GM21515 (cell line): ENCODE measurements at regions not wholly inside any gene's neighbourhood (a gene's known extent, or its start where the extent isn't known, plus 50 kb on each side); places are given as distances from the start of the nearest gene placed in this dataset.
"Not testable (repeated sequence)": the region's sequence is repeated elsewhere in the genome, so short reads cannot be mapped to it uniquely, and the experiment has no call there.

ENCODE experiments used
- ATAC-seq: cut with Tn5 transposase; IDR thresholded peaks from one replicate; pipeline ENCODE4 v1.9.1; 2021; ENCODE audit not compliant: unreplicated experiment

- no peak for ATAC-seq
These were observed 558.2 kb upstream of the SALL3 start for GRCh38 chr18:78421392-78421791.

GRCh38 chr18:78422336-78422735 lies 557.3 kb upstream of the SALL3 start:
- ATAC-seq: no peak

GRCh38 chr18:78423811-78424210 lies 555.8 kb upstream of the SALL3 start:
- ATAC-seq: no peak

GRCh38 chr18:78424403-78425018 lies 555.1 kb upstream of the SALL3 start:
- ATAC-seq: no peak

GRCh38 chr18:78425019-78425412 lies 554.6 kb upstream of the SALL3 start:
- no peak for ATAC-seq

- ATAC-seq: no peak
These were observed 552.5 kb upstream of the SALL3 start for GRCh38 chr18:78427081-78427480.

GRCh38 chr18:78429127-78430108 lies 550.2 kb upstream of the SALL3 start:
- ATAC-seq: no peak

- ATAC-seq: no peak
These were observed 549.4 kb upstream of the SALL3 start for GRCh38 chr18:78430131-78430758.

GRCh38 chr18:78431606-78432005 lies 548.0 kb upstream of the SALL3 start:
- no peak for ATAC-seq

GRCh38 chr18:78433562-78433961 lies 546.1 kb upstream of the SALL3 start:
- ATAC-seq: no peak

- no peak for ATAC-seq
These were observed 543.5 kb upstream of the SALL3 start for GRCh38 chr18:78436110-78436509.

GRCh38 chr18:78438235-78438634 lies 541.4 kb upstream of the SALL3 start:
- not testable (repeated sequence) for ATAC-seq

- ATAC-seq: no peak
These were observed 533.7 kb upstream of the SALL3 start for GRCh38 chr18:78445880-78446279.

- no peak for ATAC-seq
These were observed 532.4 kb upstream of the SALL3 start for GRCh38 chr18:78447211-78447610.

- no peak for ATAC-seq
These were observed 531.5 kb upstream of the SALL3 start for GRCh38 chr18:78448106-78448505.

- no peak for ATAC-seq
These were observed 531.0 kb upstream of the SALL3 start for GRCh38 chr18:78448591-78448990.

GRCh38 chr18:78454221-78454620 lies 525.4 kb upstream of the SALL3 start:
- no peak for ATAC-seq

- ATAC-seq: no peak
These were observed 524.2 kb upstream of the SALL3 start for GRCh38 chr18:78455386-78455785.

GRCh38 chr18:78457011-78457410 lies 522.6 kb upstream of the SALL3 start:
- ATAC-seq: no peak

- no peak for ATAC-seq
These were observed 521.9 kb upstream of the SALL3 start for GRCh38 chr18:78457731-78458130.

GRCh38 chr18:78458356-78458755 lies 521.3 kb upstream of the SALL3 start:
- no peak for ATAC-seq

- no peak for ATAC-seq
These were observed 520.0 kb upstream of the SALL3 start for GRCh38 chr18:78459668-78460067.
